Posterior cingulate gyrus (tissue), 11 donors: ENCODE measurements at regions not wholly inside any gene's neighbourhood (a gene's known extent, or its start where the extent isn't known, plus 50 kb on each side); places are given as distances from the start of the nearest gene placed in this dataset.
"Not testable (repeated sequence)": the region's sequence is repeated elsewhere in the genome, so short reads cannot be mapped to it uniquely, and the experiment has no call there.

Experiments
- DNase-seq, 10 donors: peaks; one replicate each; pipeline versions ENCODE4 v3.0.0 to v3.0.0-alpha.2; 2020 to 2021; ENCODE audit warnings: mixed read lengths in 3 of 10
- intact Hi-C: fragments of 100-400 bp; cut with DNase I; formaldehyde crosslinking; loops from one replicate; pipeline ENCODE4 v1.15.1; 2023

DNA sequence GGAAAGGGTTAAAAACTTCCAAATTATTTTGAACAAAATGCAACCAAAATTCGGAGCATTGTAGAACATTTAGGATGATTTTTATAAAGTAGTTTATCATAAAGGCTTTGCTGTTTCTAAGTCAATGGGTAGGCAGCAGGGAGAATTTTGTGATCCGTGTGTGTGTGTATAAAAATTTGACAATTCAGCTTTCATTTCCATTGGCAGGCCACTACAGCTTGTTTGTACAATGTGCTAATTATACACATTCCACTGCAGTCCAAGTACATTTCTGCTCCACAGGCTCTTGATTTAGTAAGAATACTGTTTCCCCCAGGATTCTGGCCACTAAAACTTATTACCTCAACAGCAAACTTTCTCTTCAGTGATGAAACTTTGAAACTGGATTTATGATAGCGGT, 71.8 kb upstream of the LTBP1 start:
- DNase-seq, result no peak
- intact Hi-C loops, result loop anchor here (5.0 kb wide), 1 partner anchor 57 kb away; no protein-coding TSS in a partner anchor

DNA sequence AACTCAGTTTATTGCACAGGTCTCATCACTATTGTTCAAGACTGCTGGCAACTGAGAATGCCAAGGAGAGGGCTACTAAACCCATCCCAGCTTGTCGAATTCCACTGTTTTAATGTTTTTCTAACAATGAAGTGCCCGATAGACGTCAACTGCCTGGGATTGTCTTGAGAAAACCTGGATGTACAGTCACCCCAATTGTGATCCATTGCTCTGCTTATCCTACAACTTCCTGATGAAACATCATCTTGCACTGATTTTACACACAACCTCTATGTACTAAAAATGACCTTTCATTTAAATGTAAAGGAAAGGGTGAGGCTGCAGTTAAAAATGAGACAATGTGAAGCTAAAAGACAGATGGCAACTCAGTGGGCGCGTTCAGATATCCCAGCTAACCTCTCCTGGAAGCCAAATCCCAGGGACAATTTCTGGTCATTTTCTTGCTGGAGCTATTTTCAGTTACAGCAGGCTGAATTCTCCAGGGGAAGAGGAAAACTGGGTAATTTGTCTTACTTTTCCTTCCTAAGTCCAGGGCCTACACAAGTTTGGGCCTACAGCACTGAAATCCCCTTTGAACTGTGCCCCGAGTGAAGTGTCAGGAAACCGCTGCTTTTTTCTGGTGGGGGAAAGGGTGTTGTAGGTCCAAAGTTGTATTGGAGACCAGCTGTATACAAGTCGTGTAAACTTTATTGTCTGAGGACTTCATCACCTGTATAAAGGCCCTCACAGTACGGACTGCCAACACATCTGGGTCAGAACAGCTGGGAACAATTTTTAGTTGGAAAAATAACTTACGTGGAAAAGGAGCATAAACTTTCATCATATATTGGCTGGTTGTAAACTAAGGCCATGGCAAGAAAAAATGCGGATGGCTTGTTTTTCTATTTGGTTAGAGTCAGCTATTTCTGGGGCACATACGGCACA, 68.9 kb upstream of the LTBP1 start:
- intact Hi-C loops, result loop anchor here (5.0 kb wide), 1 partner anchor 54 kb away; no protein-coding TSS in a partner anchor
- no peak for DNase-seq

- DNase-seq, result not testable (repeated sequence)
- intact Hi-C loops, result loop anchor here (5.0 kb wide), 1 partner anchor 52 kb away; no protein-coding TSS in a partner anchor
Measured at GRCh38 chr2:32879943-32880342, 66.8 kb upstream of the LTBP1 start.

DNA sequence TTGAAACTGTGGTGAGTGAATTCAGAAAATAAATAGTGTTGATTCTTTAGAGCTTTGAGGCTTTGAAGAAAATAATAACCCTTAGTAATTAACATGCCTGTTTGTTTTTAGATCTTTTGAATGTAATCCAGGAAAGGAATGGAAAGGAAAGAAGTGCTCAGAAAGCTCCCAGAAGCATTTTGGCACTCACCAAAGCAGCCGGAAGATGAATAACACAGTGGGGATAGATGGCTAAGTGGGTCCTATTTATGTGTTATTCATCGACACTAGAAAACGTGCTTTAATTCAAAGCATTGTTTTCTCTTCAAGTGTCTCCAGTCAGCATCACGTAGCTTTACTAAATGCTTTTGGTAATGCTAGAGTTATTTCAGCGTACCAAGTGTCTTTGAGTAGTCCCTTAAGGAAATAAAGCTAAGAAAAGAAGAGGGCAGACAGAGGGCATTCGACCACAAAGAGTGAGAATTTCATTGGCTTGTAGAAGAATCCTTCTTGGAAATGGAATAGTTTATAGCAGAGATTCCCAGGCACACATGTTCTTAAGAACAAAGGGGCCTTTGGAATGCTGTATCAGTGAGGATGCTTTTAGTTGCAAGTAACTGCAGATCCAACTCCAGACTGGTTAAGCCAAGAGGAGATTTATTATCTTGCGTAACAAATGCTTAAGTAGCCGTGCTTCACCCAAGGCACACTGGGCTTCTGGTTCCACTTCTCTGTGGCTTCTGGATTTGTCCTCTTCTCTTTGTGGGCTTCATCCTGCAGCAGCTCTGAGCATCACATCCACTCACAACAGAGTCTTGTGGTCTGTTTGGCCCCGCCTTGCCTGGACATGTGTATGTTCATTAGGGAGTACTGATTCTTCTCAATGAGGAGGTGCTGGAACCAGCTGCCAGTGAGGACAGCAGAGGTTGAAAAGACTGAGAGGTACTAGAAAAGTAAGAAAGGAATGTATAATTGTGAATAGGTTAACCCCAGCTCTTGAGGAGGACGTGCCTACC, 63.6 kb upstream of the LTBP1 start:
- DNase-seq, result no peak
- intact Hi-C loops, result no loop called here

DNA sequence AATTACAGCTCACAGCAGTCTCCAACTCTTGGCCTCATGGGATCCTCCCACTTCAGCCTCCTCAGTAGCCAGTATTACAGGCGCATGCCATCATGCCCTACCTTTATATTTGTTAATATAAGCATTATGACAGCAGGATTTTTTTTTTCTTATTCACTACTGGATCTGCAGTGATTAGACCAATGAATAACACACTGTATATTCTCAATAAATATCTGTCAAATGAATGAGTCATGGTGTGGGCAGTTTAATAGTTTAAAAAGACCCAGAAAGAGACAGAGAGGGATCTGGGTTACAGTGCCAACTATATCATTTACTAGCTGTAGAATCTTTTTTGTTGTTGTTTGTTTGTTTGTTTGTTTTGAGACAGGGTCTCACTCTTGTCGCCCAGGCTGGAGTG, 62.4 kb upstream of the LTBP1 start:
- no peak for DNase-seq
- intact Hi-C loops, result no loop called here

DNA sequence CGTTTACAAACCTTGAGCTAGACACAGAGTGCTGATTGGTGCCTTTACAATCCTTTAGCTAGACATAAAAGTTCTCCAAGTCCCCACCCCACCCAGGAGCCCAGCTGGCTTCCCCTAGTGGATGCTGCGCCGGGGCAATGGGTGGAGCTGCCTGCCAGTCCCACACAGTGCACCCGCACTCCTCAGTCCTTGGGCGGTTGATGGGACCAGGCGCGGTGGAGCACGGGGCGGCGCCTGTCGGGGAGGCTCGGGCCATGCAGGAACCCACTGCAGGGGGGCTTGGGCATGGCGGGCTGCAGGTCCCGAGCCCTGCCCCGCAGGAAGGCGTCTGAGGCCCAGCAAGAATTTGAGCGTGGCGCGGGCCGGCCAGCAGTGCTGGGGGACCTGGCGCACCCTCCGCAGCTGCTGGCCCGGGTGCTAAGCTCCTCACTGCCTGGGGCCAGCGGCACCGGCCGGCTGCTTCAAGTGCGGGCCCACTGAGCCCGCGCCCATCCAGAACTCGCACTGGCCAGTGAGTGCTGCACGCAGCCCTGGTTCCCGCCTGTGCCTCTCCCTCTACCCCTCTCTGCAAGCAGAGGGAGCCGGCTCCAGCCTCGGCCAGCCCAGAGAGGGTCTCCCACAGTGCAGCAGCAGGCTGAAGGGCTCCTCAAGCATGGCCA, 60.2 kb upstream of the LTBP1 start:
- DNase-seq, result peak in 2 of 10 donors; percentile 54 to 84
- intact Hi-C loops, result not testable (repeated sequence)

DNA sequence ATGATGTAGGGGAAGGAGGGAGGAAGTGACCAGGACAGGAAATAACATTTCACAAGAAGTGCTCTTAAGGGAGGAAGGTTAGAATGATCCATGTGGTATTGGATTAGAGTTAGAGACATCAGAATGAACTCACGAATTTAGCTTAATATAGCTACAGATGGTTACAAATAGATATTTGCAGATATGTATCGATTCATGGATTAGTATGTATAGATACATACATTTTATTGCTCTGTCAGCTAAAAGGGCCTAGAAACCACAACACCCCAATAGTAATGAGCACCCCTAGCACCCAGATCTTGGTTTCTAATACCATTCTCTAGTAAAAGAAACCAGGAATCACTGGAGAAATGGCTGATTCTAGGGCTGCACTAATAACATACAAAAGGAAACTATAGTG, 59.6 kb upstream of the LTBP1 start:
- DNase-seq, result no peak
- intact Hi-C loops, result no loop called here

- intact Hi-C loops, result no loop called here
Measured at GRCh38 chr2:32894119-32894728, 52.5 kb upstream of the LTBP1 start.

GRCh38 chr2:32895424-32895823, 51.3 kb upstream of the LTBP1 start:
- intact Hi-C loops, result no loop called here
- no peak for DNase-seq

More at GRCh38 chr2:32894119-32894728, 52.5 kb upstream of the LTBP1 start:
- DNase-seq, result no peak
